ENCODE measurements at regions not wholly inside any gene's neighbourhood (a gene's known extent, or its start where the extent isn't known, plus 50 kb on each side); places are given as distances from the start of the nearest gene placed in this dataset.

GRCh38 chr20:50387218-50387995 is 122.8 kb upstream of the PTPN1 start:
- Mint-ChIP-seq H3K36me3 (ENCODE audit: low read depth) (no peaks in the 10 kb centered on the region), H3K27ac (no peak overlapping the region), H3K27me3 (peaks cover 37% of the 10 kb centered on the region), H3K4me1 (peaks cover 6% of the 10 kb centered on the region), H3K4me3 (no peak overlapping the region), H3K9me3 (no peaks in the 10 kb centered on the region)
- ChIA-PET POLR2A (no interaction called here), CTCF (no interaction called here)
- intact Hi-C loops (cut with micrococcal nuclease), result no loop called here
- ATAC-seq (ENCODE audit: low read depth) (no peak), DNase-seq (no peak)
- TF ChIP-seq, protein P1, sequence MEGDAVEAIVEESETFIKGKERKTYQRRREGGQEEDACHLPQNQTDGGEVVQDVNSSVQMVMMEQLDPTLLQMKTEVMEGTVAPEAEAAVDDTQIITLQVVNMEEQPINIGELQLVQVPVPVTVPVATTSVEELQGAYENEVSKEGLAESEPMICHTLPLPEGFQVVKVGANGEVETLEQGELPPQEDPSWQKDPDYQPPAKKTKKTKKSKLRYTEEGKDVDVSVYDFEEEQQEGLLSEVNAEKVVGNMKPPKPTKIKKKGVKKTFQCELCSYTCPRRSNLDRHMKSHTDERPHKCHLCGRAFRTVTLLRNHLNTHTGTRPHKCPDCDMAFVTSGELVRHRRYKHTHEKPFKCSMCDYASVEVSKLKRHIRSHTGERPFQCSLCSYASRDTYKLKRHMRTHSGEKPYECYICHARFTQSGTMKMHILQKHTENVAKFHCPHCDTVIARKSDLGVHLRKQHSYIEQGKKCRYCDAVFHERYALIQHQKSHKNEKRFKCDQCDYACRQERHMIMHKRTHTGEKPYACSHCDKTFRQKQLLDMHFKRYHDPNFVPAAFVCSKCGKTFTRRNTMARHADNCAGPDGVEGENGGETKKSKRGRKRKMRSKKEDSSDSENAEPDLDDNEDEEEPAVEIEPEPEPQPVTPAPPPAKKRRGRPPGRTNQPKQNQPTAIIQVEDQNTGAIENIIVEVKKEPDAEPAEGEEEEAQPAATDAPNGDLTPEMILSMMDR (IDR thresholded peaks at IDR 0.05), result no peak

- ChIA-PET POLR2A (no interaction called here), CTCF (no interaction called here)
- Mint-ChIP-seq H3K36me3 (ENCODE audit: low read depth) (no peaks in the 10 kb centered on the region), H3K4me1 (peaks cover 5% of the 10 kb centered on the region), H3K27me3 (peaks cover 37% of the 10 kb centered on the region), H3K27ac (no peak overlapping the region), H3K9me3 (no peaks in the 10 kb centered on the region), H3K4me3 (no peak overlapping the region)
- intact Hi-C loops (cut with micrococcal nuclease), result no loop called here
- DNase-seq, result no peak
- TF ChIP-seq, protein P1 (IDR thresholded peaks at IDR 0.05), result no peak
- no peak for ATAC-seq (ENCODE audit: low read depth)
Measured at GRCh38 chr20:50387996-50388332, 122.2 kb upstream of the PTPN1 start.

- Mint-ChIP-seq H3K27me3 (peaks cover 32% of the 10 kb centered on the region), H3K27ac (no peak overlapping the region), H3K4me1 (peaks cover 5% of the 10 kb centered on the region), H3K36me3 (ENCODE audit: low read depth) (no peaks in the 10 kb centered on the region), H3K9me3 (no peaks in the 10 kb centered on the region), H3K4me3 (no peak overlapping the region)
- intact Hi-C loops (cut with micrococcal nuclease), result no loop called here
- POLR2A ChIA-PET, result no interaction called here
- CTCF ChIA-PET, result no interaction called here
- no peak for ATAC-seq (ENCODE audit: low read depth)
- DNase-seq, result no peak
- TF ChIP-seq, protein P1 (IDR thresholded peaks at IDR 0.05), result no peak
Measured at GRCh38 chr20:50388733-50389437, 121.3 kb upstream of the PTPN1 start.

DNA sequence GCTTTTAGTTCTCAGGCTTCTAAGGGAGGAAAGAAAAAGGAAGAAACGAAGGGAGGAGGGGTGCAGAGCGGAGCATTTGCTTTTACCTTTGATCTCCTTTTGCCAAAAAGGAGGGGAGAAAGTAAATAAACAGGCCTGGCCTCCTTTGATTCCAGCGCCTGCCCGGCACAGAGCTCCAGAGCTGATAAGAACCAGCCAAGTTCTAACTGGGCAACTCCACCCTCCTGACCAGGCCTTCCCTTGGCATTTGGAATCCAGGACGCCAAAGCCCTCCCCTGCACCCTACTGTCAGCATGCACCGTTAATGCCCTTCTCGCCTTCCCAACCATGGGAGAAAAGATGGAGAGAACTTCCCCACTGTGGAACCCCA is 120.8 kb upstream of the PTPN1 start:
- ATAC-seq (ENCODE audit: low read depth) (no peak), DNase-seq (no peak)
- intact Hi-C loops (cut with micrococcal nuclease), result no loop called here
- Mint-ChIP-seq H3K36me3 (ENCODE audit: low read depth) (no peaks in the 10 kb centered on the region), H3K4me1 (peaks cover 5% of the 10 kb centered on the region), H3K9me3 (no peaks in the 10 kb centered on the region), H3K4me3 (no peak overlapping the region), H3K27ac (no peak overlapping the region), H3K27me3 (peaks cover 32% of the 10 kb centered on the region)
- POLR2A ChIA-PET, result no interaction called here
- TF ChIP-seq, protein P1 (IDR thresholded peaks at IDR 0.05), result no peak
- CTCF ChIA-PET, result no interaction called here

DNA sequence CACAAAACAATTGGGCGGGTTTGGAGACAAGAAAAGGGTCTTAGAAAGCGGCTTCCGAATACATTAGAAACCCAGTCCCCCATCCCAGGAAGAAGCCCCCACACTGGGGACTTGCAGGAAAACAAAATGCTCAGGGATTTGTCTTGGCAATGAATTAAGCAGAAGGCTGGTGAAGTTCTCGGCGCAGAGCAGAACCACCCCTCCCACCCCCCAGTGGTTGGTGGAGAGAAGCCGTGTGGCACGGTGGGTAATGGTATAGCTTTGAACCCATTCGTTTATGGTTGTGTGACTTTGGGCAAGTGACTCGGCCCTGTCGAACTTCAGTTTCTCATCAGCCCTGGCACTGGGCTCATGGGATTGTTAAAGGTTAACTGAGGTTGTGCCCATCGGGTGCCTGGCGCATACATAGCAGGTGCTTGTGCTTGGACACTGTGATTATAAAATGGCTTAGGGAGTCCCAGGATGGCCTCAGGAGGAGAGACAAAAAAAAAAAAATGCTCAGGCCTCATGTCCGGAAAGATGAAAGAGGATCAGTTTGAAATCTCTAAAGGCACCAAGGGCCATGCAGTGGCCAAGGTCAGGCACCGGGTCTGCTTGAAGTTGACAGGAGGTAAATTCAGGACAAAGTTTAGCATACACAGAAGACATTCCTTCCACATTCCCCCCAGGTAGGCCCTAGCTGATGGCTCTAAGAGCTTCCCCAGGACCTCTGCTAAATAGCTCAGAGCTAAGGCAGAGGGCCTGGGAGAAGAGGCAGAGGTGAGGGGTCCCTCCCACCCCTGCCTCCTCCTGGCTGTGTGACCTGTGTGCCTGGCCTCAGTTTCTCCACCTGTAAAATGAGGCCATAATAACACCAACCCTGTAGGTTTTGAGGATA is 120.1 kb upstream of the PTPN1 start:
- ChIA-PET CTCF (no interaction called here), POLR2A (no interaction called here)
- no peak overlapping the region for H3K27ac Mint-ChIP-seq
- DNase-seq (no peak), ATAC-seq (ENCODE audit: low read depth) (no peak)
- H3K9me3 Mint-ChIP-seq, result no peaks in the 10 kb centered on the region
- no peaks in the 10 kb centered on the region for H3K36me3 Mint-ChIP-seq (ENCODE audit: low read depth)
- peaks cover 10% of the 10 kb centered on the region for H3K4me1 Mint-ChIP-seq
- TF ChIP-seq, protein P1 (IDR thresholded peaks at IDR 0.05), result no peak
- intact Hi-C loops (cut with micrococcal nuclease), result no loop called here
- H3K27me3 Mint-ChIP-seq, result peaks cover 31% of the 10 kb centered on the region
- H3K4me3 Mint-ChIP-seq, result no peak overlapping the region

Data from activated B cell treated with CpG ODN at 0.5 μM for 24 hours (primary cell).